Caco-2 (cell line): ENCODE measurements at regions not wholly inside any gene's neighbourhood (a gene's known extent, or its start where the extent isn't known, plus 50 kb on each side); places are given as distances from the start of the nearest gene placed in this dataset.

Experiments used
- BruUV-seq: library from RNA; stranded (reverse); fragments of 400-500 nt; replicated peaks from 2 replicates; lab custom pipeline; 2021; lab: Mats Ljungman, UMichigan
- CTCF ChIA-PET: fragments of 300-600 bp; sonication (Branson Sonifier 250); formaldehyde crosslinking; loops from one replicate; lab custom pipeline; 2022; ENCODE audit warnings: antibody characterized with exemption; lab: Charles Lee
- POLR2A ChIA-PET: fragments of 300-600 bp; sonication (Branson Sonifier 250); formaldehyde crosslinking; loops from one replicate; lab custom pipeline; 2022; ENCODE audit warnings: antibody characterized with exemption; lab: Charles Lee
- DNase-seq, 2 experiments: peaks; one replicate each; pipeline versions ENCODE4 v3.0.0 to v3.0.0-alpha.2; 2020 to 2022
- H3K27me3 ChIP-seq: replicated peaks from 2 replicates; pipeline ENCODE4 v1.6.0; 2011; ENCODE audit warnings: low read length; ENCODE audit not compliant: control insufficient read depth, insufficient read depth
- H3K36me3 ChIP-seq: 2 replicates; pipeline ENCODE4 v1.5.1; 2011; ENCODE audit warnings: low read length; ENCODE audit not compliant: control insufficient read depth, insufficient read depth
- H3K4me1 ChIP-seq: fragments of 250-450 bp; sonication (Bioruptor Pico); 2 replicates; pipeline ENCODE4 v1.5.1; 2020; ENCODE audit warnings: mild to moderate bottlenecking
- H3K4me3 ChIP-seq: 2 replicates; pipeline ENCODE4 v1.5.1; 2011; ENCODE audit warnings: low read depth, mild to moderate bottlenecking, control low read depth, low read length
- H3K9me3 ChIP-seq: fragments of 250-450 bp; sonication (Bioruptor Pico); 2 replicates; pipeline ENCODE4 v1.5.1; 2020; ENCODE audit warnings: mild to moderate bottlenecking, moderate library complexity
- H3K27ac Mint-ChIP-seq: one replicate; pipeline ENCODE4 v1.8.0; 2022; ENCODE audit warnings: mixed read lengths; ENCODE audit not compliant: unreplicated experiment
- H3K27me3 Mint-ChIP-seq: one replicate; pipeline ENCODE4 v1.8.0; 2022; ENCODE audit warnings: mixed read lengths; ENCODE audit not compliant: insufficient read depth, unreplicated experiment
- H3K36me3 Mint-ChIP-seq: one replicate; pipeline ENCODE4 v1.8.0; 2022; ENCODE audit warnings: mild to moderate bottlenecking, mixed read lengths; ENCODE audit not compliant: insufficient read depth, unreplicated experiment
- H3K4me1 Mint-ChIP-seq: one replicate; pipeline ENCODE4 v1.8.0; 2022; ENCODE audit warnings: low read depth, mixed read lengths; ENCODE audit not compliant: unreplicated experiment
- H3K4me3 Mint-ChIP-seq: one replicate; pipeline ENCODE4 v1.8.0; 2022; ENCODE audit warnings: mild to moderate bottlenecking, moderate library complexity, mixed read lengths; ENCODE audit not compliant: unreplicated experiment
- H3K9me3 Mint-ChIP-seq: one replicate; pipeline ENCODE4 v1.8.0; 2022; ENCODE audit warnings: mixed read lengths; ENCODE audit not compliant: unreplicated experiment
- CTCF ChIP-seq, 2 experiments: fragments of 200-600 bp in 1 of 2; IDR thresholded peaks; 1 replicate in 1 of 2; 2 replicates in 1 of 2; pipeline versions ENCODE4 v1.5.1 to v1.8.0; 2011 to 2022; ENCODE audit warnings: antibody characterized with exemption in 1 of 2, control low read depth in 1 of 2, inconsistent platforms in 1 of 2, low read depth in 1 of 2, low read length in 1 of 2, mild to moderate bottlenecking in 1 of 2, moderate library complexity in 1 of 2; ENCODE audit not compliant: insufficient read depth in 1 of 2, severe bottlenecking in 1 of 2, unreplicated experiment in 1 of 2
- intact Hi-C: fragments of 100-400 bp; cut with micrococcal nuclease; formaldehyde crosslinking; loops from one replicate; pipeline ENCODE4 v1.10.0; 2022; ENCODE audit not compliant: unreplicated experiment

- BruUV-seq: no TSS peak
- peaks cover 29% of the 10 kb centered on the region for H3K4me1 Mint-ChIP-seq
- POLR2A ChIA-PET: no interaction called here
These were observed 117.7 kb upstream of the FUT8 start for GRCh38 chr14:65294816-65295215.

DNA sequence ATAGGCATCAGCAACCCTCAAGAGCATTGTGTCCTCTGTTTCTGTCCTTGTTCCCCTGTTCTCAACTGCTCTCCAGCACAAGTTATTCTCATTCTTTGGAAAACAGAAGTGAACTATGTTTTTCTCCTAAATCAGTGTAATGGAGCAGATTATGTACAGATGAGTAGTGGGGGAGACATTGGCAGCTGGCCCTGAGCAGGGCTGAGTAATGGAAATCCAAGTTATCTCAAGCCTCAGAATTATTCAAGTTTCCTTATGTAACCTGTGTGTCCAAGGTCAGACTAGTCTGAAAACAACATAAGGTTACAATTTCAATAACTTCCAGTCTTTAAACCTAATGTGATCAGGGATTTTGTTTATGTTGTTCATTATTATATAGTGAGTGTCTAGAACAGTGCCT, 116.1 kb upstream of the FUT8 start:
- DNase-seq: no peak
- intact Hi-C loops: no loop called here
- ChIA-PET POLR2A (no interaction called here), CTCF (interaction anchor here (1.1 kb wide), 1 partner anchor 10 kb away, joined by 3 read pairs; no protein-coding TSS in a partner anchor)
- H3K9me3 Mint-ChIP-seq: no peaks in the 10 kb centered on the region
- no peaks in the 10 kb centered on the region for H3K27me3 Mint-ChIP-seq
- H3K4me3 ChIP-seq: no peak overlapping the region
- H3K9me3 ChIP-seq: no peaks in the 10 kb centered on the region
- no peaks in the 10 kb centered on the region for H3K27me3 ChIP-seq
- no peaks in the 10 kb centered on the region for H3K36me3 Mint-ChIP-seq
- BruUV-seq: no TSS peak
- peaks cover 46% of the 10 kb centered on the region for H3K4me1 ChIP-seq
- H3K4me3 Mint-ChIP-seq: no peak overlapping the region
- peaks cover 24% of the 10 kb centered on the region for H3K4me1 Mint-ChIP-seq
- H3K27ac Mint-ChIP-seq: no peak overlapping the region
- no peaks in the 10 kb centered on the region for H3K36me3 ChIP-seq
- TF ChIP-seq CTCF (IDR thresholded peaks at IDR 0.05; ENCODE audit: insufficient read depth in 1 of 2, low read depth in 1 of 2, low read length in 1 of 2, severe bottlenecking in 1 of 2, unreplicated experiment in 1 of 2): no peak

More at GRCh38 chr14:65294816-65295215, 117.7 kb upstream of the FUT8 start:
- no peak overlapping the region for H3K4me3 Mint-ChIP-seq
- H3K36me3 ChIP-seq: no peaks in the 10 kb centered on the region
- CTCF ChIA-PET: no interaction called here
- TF ChIP-seq CTCF (IDR thresholded peaks at IDR 0.05; ENCODE audit: insufficient read depth in 1 of 2, low read depth in 1 of 2, low read length in 1 of 2, severe bottlenecking in 1 of 2, unreplicated experiment in 1 of 2): no peak
- peaks cover 34% of the 10 kb centered on the region for H3K4me1 ChIP-seq
- H3K27ac Mint-ChIP-seq: no peak overlapping the region
- H3K4me3 ChIP-seq: no peak overlapping the region
- H3K9me3 ChIP-seq: no peaks in the 10 kb centered on the region
- DNase-seq: no peak
- no peaks in the 10 kb centered on the region for H3K27me3 Mint-ChIP-seq
- no peaks in the 10 kb centered on the region for H3K36me3 Mint-ChIP-seq
- H3K27me3 ChIP-seq: no peaks in the 10 kb centered on the region
- no peaks in the 10 kb centered on the region for H3K9me3 Mint-ChIP-seq
- intact Hi-C loops: no loop called here

GRCh38 chr14:65296876-65297275, 115.7 kb upstream of the FUT8 start:
- TF ChIP-seq CTCF (IDR thresholded peaks at IDR 0.05; ENCODE audit: insufficient read depth in 1 of 2, low read depth in 1 of 2, low read length in 1 of 2, severe bottlenecking in 1 of 2, unreplicated experiment in 1 of 2): no peak
- no TSS peak for BruUV-seq
- H3K4me3 ChIP-seq: no peak overlapping the region
- Mint-ChIP-seq H3K4me1 (peaks cover 27% of the 10 kb centered on the region), H3K27me3 (no peaks in the 10 kb centered on the region), H3K9me3 (no peaks in the 10 kb centered on the region), H3K27ac (no peak overlapping the region), H3K36me3 (no peaks in the 10 kb centered on the region), H3K4me3 (no peak overlapping the region)
- DNase-seq: no peak
- POLR2A ChIA-PET: no interaction called here
- no peaks in the 10 kb centered on the region for H3K36me3 ChIP-seq
- intact Hi-C loops: loop anchor here (1.0 kb wide), 1 partner anchor 34 kb away; no protein-coding TSS in a partner anchor
- no peaks in the 10 kb centered on the region for H3K9me3 ChIP-seq
- CTCF ChIA-PET: interaction anchor here (1.4 kb wide), 1 partner anchor 10 kb away, joined by 7 read pairs; no protein-coding TSS in a partner anchor
- H3K27me3 ChIP-seq: no peaks in the 10 kb centered on the region
- peaks cover 51% of the 10 kb centered on the region for H3K4me1 ChIP-seq
